ENCODE measurements at regions not wholly inside any gene's neighbourhood (a gene's known extent, or its start where the extent isn't known, plus 50 kb on each side); places are given as distances from the start of the nearest gene placed in this dataset.

DNA sequence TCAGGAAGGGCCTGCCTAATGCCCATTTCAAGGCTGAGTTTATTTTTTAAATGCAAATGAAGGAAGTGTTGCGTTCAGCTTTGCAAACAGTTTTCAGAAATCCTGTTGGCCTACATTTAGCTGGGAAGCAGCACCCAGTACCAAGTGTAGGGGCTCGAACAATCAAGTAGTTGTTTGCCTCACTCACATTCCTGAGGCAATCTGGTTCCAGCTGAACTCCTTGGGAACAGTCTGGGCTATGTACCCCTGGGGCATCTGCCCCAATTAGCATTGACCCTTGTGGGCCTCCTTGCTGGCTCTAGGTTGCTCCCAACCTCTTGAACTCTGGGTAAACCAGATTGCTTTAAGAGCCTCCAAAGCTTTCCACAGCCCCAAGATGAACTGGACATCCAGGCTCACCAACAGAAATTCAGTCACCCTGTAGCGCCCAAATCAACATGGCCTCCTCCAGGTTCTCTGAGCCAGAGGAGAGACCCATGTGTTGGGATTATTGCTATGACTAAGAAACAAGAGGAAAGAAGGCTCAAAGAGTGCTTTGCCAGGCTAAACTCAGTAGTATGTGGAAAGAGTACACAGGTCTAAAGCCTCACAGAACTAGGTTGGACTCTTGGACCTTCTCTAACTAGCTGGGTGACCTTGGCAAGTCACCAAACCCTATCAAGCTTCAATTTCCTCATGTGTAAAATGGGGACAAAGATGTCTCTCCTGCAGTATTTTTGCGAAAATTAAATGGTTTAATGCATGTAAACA is 532.7 kb downstream of the SOX2 start:
- no peaks in the 10 kb centered on the region for H3K4me1 ChIP-seq (ENCODE audit: low read depth)
- H3K27ac ChIP-seq, result no peak overlapping the region
- H3K36me3 ChIP-seq, result no peaks in the 10 kb centered on the region
- H3K9me3 ChIP-seq (ENCODE audit: low read depth), result no peaks in the 10 kb centered on the region
- DNase-seq (ENCODE audit: low read depth in 1 of 2, low spot score in 1 of 2), result no peak
- H3K4me3 ChIP-seq, result no peak overlapping the region
- TF ChIP-seq CTCF (IDR thresholded peaks at IDR 0.05; ENCODE audit: low read depth, low read length), result no peak
- no peaks in the 10 kb centered on the region for H3K27me3 ChIP-seq

GRCh38 chr3:182245059-182245458 is 533.3 kb downstream of the SOX2 start:
- H3K27me3 ChIP-seq, result no peaks in the 10 kb centered on the region
- no peaks in the 10 kb centered on the region for H3K36me3 ChIP-seq
- no peak overlapping the region for H3K27ac ChIP-seq
- TF ChIP-seq CTCF (IDR thresholded peaks at IDR 0.05; ENCODE audit: low read depth, low read length), result no peak
- no peak for DNase-seq (ENCODE audit: low read depth in 1 of 2, low spot score in 1 of 2)
- no peaks in the 10 kb centered on the region for H3K4me1 ChIP-seq (ENCODE audit: low read depth)
- H3K9me3 ChIP-seq (ENCODE audit: low read depth), result no peaks in the 10 kb centered on the region
- no peak overlapping the region for H3K4me3 ChIP-seq

DNA sequence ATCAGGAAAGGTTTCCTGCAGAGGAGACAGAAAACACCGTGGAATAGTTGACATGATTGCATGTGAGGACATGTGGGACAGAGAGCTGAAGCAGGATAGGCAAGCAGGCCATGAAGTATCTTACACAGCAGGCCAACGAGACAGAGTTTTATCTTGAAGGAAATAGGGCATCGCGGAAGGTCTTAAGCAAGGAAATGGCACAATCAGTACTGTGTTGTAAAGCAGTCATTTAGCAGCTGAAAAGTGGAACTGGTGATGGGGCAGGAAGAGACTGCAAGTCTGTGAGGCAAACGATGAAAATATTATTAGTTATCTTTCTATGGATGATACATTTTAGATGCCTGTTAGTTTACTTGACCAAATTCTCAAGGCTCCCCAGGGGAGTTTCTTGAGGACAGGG is 535.1 kb downstream of the SOX2 start:
- Histone ChIP-seq H3K27ac (no peak overlapping the region), H3K4me3 (no peak overlapping the region), H3K36me3 (no peaks in the 10 kb centered on the region), H3K9me3 (ENCODE audit: low read depth) (no peaks in the 10 kb centered on the region), H3K4me1 (ENCODE audit: low read depth) (no peaks in the 10 kb centered on the region), H3K27me3 (no peaks in the 10 kb centered on the region)
- no peak for TF ChIP-seq CTCF (IDR thresholded peaks at IDR 0.05; ENCODE audit: low read depth, low read length)
- no peak for DNase-seq (ENCODE audit: low read depth in 1 of 2, low spot score in 1 of 2)

DNA sequence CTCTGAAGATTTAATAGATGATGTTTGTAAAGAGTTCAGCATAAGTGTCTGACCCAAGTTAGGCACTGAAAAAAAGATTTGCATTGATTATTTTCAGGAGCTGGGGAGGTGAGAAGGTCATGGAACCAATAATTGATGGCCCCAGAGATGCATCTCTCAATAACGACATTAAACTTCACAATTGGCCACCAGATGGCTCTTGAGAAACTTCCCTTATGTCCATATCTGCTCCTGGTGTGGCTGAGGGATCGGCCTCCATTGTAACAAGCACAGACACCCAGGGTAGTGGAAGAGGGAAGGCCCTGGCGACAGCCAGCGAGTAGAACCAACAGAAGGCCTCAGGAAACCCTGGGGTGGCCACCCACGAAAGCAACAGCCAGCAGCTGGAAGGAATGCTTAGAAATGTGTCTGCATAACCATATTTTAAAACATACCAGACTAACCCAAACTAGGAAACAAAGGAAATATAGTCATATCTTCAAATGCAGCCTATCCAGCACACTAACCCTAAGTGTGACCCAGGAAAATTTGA is 536.7 kb downstream of the SOX2 start:
- TF ChIP-seq CTCF (IDR thresholded peaks at IDR 0.05; ENCODE audit: low read depth, low read length), result no peak
- Histone ChIP-seq H3K27me3 (no peaks in the 10 kb centered on the region), H3K36me3 (no peaks in the 10 kb centered on the region), H3K9me3 (ENCODE audit: low read depth) (no peaks in the 10 kb centered on the region), H3K4me1 (ENCODE audit: low read depth) (no peaks in the 10 kb centered on the region), H3K27ac (no peak overlapping the region), H3K4me3 (no peak overlapping the region)
- DNase-seq (ENCODE audit: low read depth in 1 of 2, low spot score in 1 of 2), result no peak

GRCh38 chr3:182252802-182253201 is 540.5 kb upstream of the ATP11B start:
- H3K9me3 ChIP-seq (ENCODE audit: low read depth), result no peaks in the 10 kb centered on the region
- no peaks in the 10 kb centered on the region for H3K4me1 ChIP-seq (ENCODE audit: low read depth)
- H3K27me3 ChIP-seq, result no peaks in the 10 kb centered on the region
- no peak for TF ChIP-seq CTCF (IDR thresholded peaks at IDR 0.05; ENCODE audit: low read depth, low read length)
- H3K36me3 ChIP-seq, result no peaks in the 10 kb centered on the region
- no peak overlapping the region for H3K27ac ChIP-seq
- H3K4me3 ChIP-seq, result no peak overlapping the region
- no peak for DNase-seq (ENCODE audit: low read depth in 1 of 2, low spot score in 1 of 2)
